HG03432 (cell line): ENCODE measurements at regions not wholly inside any gene's neighbourhood (a gene's known extent, or its start where the extent isn't known, plus 50 kb on each side); places are given as distances from the start of the nearest gene placed in this dataset.

ENCODE experiments used
- ATAC-seq: cut with Tn5 transposase; IDR thresholded peaks from one replicate; pipeline ENCODE4 v1.9.1; 2021; ENCODE audit warnings: mild to moderate bottlenecking, moderate library complexity; ENCODE audit not compliant: unreplicated experiment

DNA sequence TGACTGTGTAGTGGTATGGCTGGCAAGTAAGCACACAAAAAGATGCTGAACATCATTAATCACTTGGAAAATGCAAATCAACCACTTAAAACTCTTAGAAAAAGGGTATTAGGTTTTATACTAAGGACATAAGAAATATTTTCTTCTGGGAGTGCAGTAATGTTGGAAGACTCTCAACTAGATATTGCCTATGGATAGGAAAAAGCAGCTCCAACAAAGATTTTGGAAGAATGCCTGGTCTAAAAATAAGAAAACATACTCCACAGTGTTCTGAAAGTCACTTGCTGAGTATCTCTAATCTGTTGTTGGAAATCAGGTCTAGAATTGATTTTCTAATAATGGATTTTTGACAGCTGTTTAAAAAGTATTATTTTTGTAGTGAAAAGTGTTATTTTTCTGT lies 50.8 kb upstream of the PHYHIPL start:
- ATAC-seq, result no peak

GRCh38 chr10:59126261-59126660 lies 50.2 kb upstream of the PHYHIPL start:
- no peak for ATAC-seq
